Heart left ventricle (tissue), 16 donors: ENCODE measurements at regions not wholly inside any gene's neighbourhood (a gene's known extent, or its start where the extent isn't known, plus 50 kb on each side); places are given as distances from the start of the nearest gene placed in this dataset.
"Not testable (repeated sequence)": the region's sequence is repeated elsewhere in the genome, so short reads cannot be mapped to it uniquely, and the experiment has no call there.

Source experiments
- ATAC-seq, 4 donors: fragments of 200-7000 bp; cut with Tn5 transposase; one replicate each; pipeline ENCODE4 v1.9.1; 2020 to 2022; ENCODE audit warnings: moderate library complexity in 4 of 4, mild to moderate bottlenecking in 3 of 4, moderate number of reproducible peaks in 1 of 4
- DNase-seq, 5 donors: peaks; one replicate each; pipeline ENCODE4 v3.0.0-alpha.2; 2020
- H3K27ac ChIP-seq, 12 donors: fragments of 200-600 bp; sonication (generic) in 4 of 12; one replicate each; pipeline versions ENCODE4 v1.5.0 to v1.8.0; 2016 to 2022; ENCODE audit warnings: mild to moderate bottlenecking in 2 of 12
- H3K27me3 ChIP-seq, 9 donors: fragments of 200-600 bp; sonication (generic) in 2 of 9; one replicate each; pipeline versions ENCODE4 v1.5.1 to v1.8.0; 2016 to 2022; ENCODE audit warnings: mild to moderate bottlenecking in 3 of 9
- H3K36me3 ChIP-seq, 9 donors: fragments of 200-600 bp; sonication (generic) in 2 of 9; one replicate each; pipeline versions ENCODE4 v1.5.0 to v1.8.0; 2018 to 2022; ENCODE audit warnings: mild to moderate bottlenecking in 2 of 9
- H3K4me1 ChIP-seq, 12 donors: fragments of 200-600 bp; sonication (generic) in 4 of 12; one replicate each; pipeline versions ENCODE4 v1.5.0 to v1.8.0; 2016 to 2022; ENCODE audit warnings: mild to moderate bottlenecking in 3 of 12
- H3K4me3 ChIP-seq, 12 donors: fragments of 200-600 bp; sonication (generic) in 4 of 12; one replicate each; pipeline versions ENCODE4 v1.5.0 to v1.8.0; 2017 to 2022; ENCODE audit warnings: mild to moderate bottlenecking in 9 of 12, moderate library complexity in 4 of 12
- H3K9me3 ChIP-seq, 12 donors: fragments of 200-600 bp; sonication (generic) in 4 of 12; one replicate each; pipeline versions ENCODE4 v1.5.0 to v1.8.0; 2016 to 2022; ENCODE audit warnings: mild to moderate bottlenecking in 1 of 12
- CTCF ChIP-seq, 12 donors: fragments of 200-600 bp; sonication (generic) in 4 of 12; IDR thresholded peaks; one replicate each; pipeline versions ENCODE4 v1.5.0 to v1.8.0; 2018 to 2022; ENCODE audit warnings: antibody characterized with exemption in 12 of 12, mild to moderate bottlenecking in 5 of 12
- POLR2A ChIP-seq, 2 donors: fragments of 450-650 bp; IDR thresholded peaks; one replicate each; pipeline ENCODE4 v1.6.1; 2017; ENCODE audit warnings: antibody characterized with exemption in 2 of 2, mild to moderate bottlenecking in 2 of 2, moderate library complexity in 2 of 2
- WGBS, 4 donors: extraction: QIAGEN DNeasy Blood & Tissue Kit in 2 of 4; methylation state at CpG; one replicate each; pipeline versions ENCODE4 v1.1.5 to v1.1.7; 2013 to 2018; 5-methylcytosine and 5-hydroxymethylcytosine counted together
- intact Hi-C, 10 donors: fragments of 100-400 bp; cut with DNase I; formaldehyde crosslinking; loops; one replicate each; pipeline versions ENCODE4 v1.11.1 to v1.14.2; 2022
- donor health status: ischemic (EF 13 %, LVEDD 7.1; RV severe dilation, severe dysfunction).
- donor health status: healthy with polysubstance abuse.
- donor health status: DM: no; HTN: yes; CAD: no.
- donor health status: DM: no; HTN: no; CAD: no.
- donor health status: ischemic (EF 25% LVEDD 6.9; RV normal size, moderate dysfunction).
- donor health status: ischemic (EF 25% LVEDD 5.7; RV mildly dilated, moderate dysfunction).
- donor health status: healthy.
- donor health status: DM: yes; HTN: yes; CAD: no.
- donor health status: ischemic (EF 35%, LVEDD 5.7; RV mildly dilated, moderate dysfunction).
- donor health status: nonischemic (EF 11% LVEDD 7.7; RV severe dilation, severe dysfunction).
- donor health status: DM: yes; HTN: yes; CAD: no.
- donor health status: PGD.
- donor health status: ischemic (EF 29% LVEDD 5.4; RV normal size, mild dysfunction).
- donor health status: nonischemic (EF 23%, LVEDD 6.1; RV moderate dilation, normal function).

- no peaks in the 10 kb centered on the region for H3K4me1 ChIP-seq
- H3K9me3 ChIP-seq, result no peaks in the 10 kb centered on the region
- H3K4me3 ChIP-seq, result no peak overlapping the region
- H3K36me3 ChIP-seq, result no peaks in the 10 kb centered on the region
- 45 to 53% (median 52%) methylated on average over 2 of the region's 2 CpGs for WGBS, 4 donors
- no peak for ATAC-seq
- no peaks in the 10 kb centered on the region for H3K27me3 ChIP-seq
- intact Hi-C loops, result no loop called here
- no peak for DNase-seq
- TF ChIP-seq POLR2A (IDR thresholded peaks at IDR 0.05) (no peak), CTCF (IDR thresholded peaks at IDR 0.05) (no peak)
- H3K27ac ChIP-seq, result no peak overlapping the region
Observed at GRCh38 chr2:199040522-199040921, 417.2 kb downstream of the SATB2 start.

GRCh38 chr2:199033761-199034160, 424.0 kb downstream of the SATB2 start:
- ATAC-seq, H3K27me3 ChIP-seq, H3K27ac ChIP-seq, DNase-seq, intact Hi-C loops, H3K4me1 ChIP-seq, H3K4me3 ChIP-seq, H3K36me3 ChIP-seq: not testable (repeated sequence)
- WGBS, 4 donors, result 82 to 86% (median 85%) methylated on average over 3 of the region's 3 CpGs
- H3K9me3 ChIP-seq, result peaks cover 0 to 19% (median 0%) of the 10 kb centered on the region in 12 donors

- ATAC-seq (no peak), DNase-seq (no peak)
- H3K4me1 ChIP-seq, result no peaks in the 10 kb centered on the region
- no peak overlapping the region for H3K27ac ChIP-seq
- H3K27me3 ChIP-seq, result no peaks in the 10 kb centered on the region
- no peaks in the 10 kb centered on the region for H3K36me3 ChIP-seq
- 54 to 69% (median 64%) methylated on average over 3 of the region's 3 CpGs for WGBS, 4 donors
- intact Hi-C loops, result no loop called here
- peaks cover 0 to 6% (median 0%) of the 10 kb centered on the region in 12 donors for H3K9me3 ChIP-seq
- H3K4me3 ChIP-seq, result no peak overlapping the region
- TF ChIP-seq CTCF (IDR thresholded peaks at IDR 0.05) (no peak), POLR2A (IDR thresholded peaks at IDR 0.05) (no peak)
Observed at GRCh38 chr2:199025146-199025545, 432.6 kb downstream of the SATB2 start.

- DNase-seq, result no peak
- TF ChIP-seq POLR2A (IDR thresholded peaks at IDR 0.05) (no peak), CTCF (IDR thresholded peaks at IDR 0.05) (no peak)
Observed at GRCh38 chr2:199024224-199024623, 433.5 kb downstream of the SATB2 start.

GRCh38 chr2:199019898-199020507, 437.7 kb downstream of the SATB2 start:
- 24 to 33% (median 26%) methylated on average over 4 of the region's 4 CpGs for WGBS, 4 donors
- no peak overlapping the region for H3K27ac ChIP-seq
- no peak for DNase-seq
- intact Hi-C loops, result no loop called here
- H3K27me3 ChIP-seq, result no peaks in the 10 kb centered on the region
- TF ChIP-seq POLR2A (IDR thresholded peaks at IDR 0.05) (no peak), CTCF (IDR thresholded peaks at IDR 0.05) (peak in 3 of 12 donors; percentile 10 to 32 (median 27))
- no peaks in the 10 kb centered on the region for H3K4me1 ChIP-seq
- H3K9me3 ChIP-seq, result no peaks in the 10 kb centered on the region
- H3K4me3 ChIP-seq, result no peak overlapping the region
- no peaks in the 10 kb centered on the region for H3K36me3 ChIP-seq
- no peak for ATAC-seq

More at GRCh38 chr2:199024224-199024623, 433.5 kb downstream of the SATB2 start:
- Histone ChIP-seq H3K4me1 (no peaks in the 10 kb centered on the region), H3K36me3 (no peaks in the 10 kb centered on the region), H3K4me3 (no peak overlapping the region), H3K27ac (no peak overlapping the region), H3K9me3 (no peaks in the 10 kb centered on the region), H3K27me3 (no peaks in the 10 kb centered on the region)
- intact Hi-C loops, result no loop called here
- ATAC-seq, result no peak
